GM18505 (cell line): ENCODE measurements at regions not wholly inside any gene's neighbourhood (a gene's known extent, or its start where the extent isn't known, plus 50 kb on each side); places are given as distances from the start of the nearest gene placed in this dataset.

Experiments used
- ATAC-seq: cut with Tn5 transposase; IDR thresholded peaks from one replicate; pipeline ENCODE4 v1.9.1; 2021; ENCODE audit not compliant: unreplicated experiment
- POLR2A ChIP-seq: IDR thresholded peaks from 4 replicates; pipeline ENCODE4 v1.6.1; 2011; ENCODE audit warnings: borderline replicate concordance; ENCODE audit not compliant: insufficient read depth, insufficient read length; ENCODE audit errors: extremely low read depth

DNA sequence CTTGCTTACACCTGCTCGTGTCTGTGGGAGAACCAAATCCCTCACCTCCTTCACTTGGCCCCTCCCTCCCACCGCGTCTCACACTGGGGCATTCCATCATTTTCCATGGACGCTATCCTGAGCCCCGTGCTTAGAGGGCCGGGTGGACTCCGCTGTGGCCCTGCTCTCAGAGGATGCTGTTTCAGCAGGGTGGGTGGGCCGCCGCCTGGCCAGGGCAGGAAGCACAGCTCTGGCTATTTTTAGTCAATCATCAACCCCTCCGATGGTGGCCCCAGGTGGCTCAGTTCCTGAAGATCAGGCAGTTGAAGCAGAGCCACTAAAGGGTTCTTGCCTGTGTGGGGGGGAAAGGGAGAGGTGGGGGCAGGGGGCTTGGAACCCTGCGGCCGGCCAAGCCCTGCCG, 230.3 kb downstream of the ENGASE start:
- no peak for ATAC-seq
- no peak for TF ChIP-seq POLR2A

DNA sequence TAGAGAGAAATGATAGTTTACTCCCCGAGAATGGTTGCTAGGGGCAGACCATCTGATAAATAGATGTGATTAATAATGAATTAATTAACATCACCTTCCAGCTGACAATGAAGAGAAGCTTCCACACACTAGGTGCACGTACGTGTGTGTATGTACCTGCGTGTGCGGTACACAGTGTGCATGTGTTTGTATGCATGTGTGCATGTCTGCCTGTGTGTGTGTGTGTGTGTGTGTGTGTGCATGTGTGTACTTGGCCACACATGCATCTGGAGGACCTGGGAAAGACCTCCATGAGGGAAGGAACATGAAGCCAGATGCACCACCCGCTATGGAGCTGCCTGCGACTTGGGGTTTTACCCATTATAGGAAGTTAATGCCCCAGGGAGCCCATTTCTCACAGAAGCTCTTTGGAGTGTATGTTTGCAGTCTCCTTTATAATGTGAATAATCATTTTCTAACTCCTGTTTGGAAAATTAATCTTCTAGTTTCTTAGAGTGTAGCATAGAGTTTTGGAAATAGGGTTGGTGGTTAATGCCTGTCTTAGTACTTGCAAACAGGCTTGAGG, 229.1 kb downstream of the ENGASE start:
- no peak for ATAC-seq
- no peak for TF ChIP-seq POLR2A

DNA sequence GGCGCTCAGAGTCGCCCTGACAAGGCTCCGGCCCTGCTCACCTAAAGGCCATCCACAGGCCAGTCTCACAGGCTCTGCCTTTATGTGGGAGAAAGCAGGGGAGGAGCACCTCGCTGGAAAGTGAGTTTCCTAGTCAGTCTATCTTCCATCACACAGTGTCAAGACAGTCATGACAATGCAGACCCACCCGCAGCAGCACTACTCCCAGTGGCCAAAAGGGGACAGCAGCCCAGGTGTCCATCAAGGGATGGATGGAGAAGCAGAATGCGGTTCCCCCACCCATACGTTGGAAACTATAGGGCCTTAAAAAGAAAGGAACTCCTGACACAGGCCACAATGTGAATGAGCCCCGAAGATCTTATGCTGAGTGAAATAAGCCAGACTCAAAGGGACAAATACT, 226.8 kb downstream of the ENGASE start:
- no peak for ATAC-seq
- no peak for TF ChIP-seq POLR2A

DNA sequence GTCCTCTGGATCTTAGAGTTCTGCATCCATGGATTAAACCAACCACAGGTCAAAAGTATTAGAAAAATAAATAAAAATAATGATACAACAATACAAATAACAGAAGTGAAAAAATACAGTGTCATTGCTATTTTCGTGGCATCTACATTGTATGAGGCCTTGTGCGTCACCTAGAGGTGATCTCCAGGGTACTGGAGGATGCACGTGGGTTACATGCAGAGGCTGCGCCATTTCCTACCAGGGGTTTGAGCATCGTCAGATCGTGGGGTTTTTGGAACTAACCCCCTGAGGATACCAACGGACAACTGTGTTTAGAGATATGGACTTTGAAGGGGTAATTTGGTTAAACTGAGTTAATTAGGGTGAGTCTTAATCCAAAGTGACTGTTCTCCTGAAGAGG, 224.7 kb downstream of the ENGASE start:
- TF ChIP-seq POLR2A = no peak
- ATAC-seq = no peak

DNA sequence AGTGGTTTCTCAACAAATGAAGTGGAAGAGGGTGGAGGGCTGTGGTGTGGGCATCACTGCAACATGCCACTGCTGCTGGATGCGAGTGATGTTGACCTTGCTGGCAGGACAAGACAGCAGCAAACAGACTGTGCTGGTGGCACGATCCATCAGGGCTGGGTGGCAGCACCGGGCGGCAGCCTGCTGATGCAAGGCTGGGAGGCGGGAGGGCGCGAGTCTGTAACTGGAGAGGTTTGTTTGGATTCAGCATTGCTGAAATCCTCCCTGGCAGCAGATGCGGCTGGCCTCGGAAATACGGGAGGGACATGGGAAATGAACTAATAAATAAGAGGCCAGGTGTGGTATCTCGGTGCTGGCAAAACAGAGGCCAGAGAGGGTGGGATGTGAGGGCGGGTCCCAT, 224.2 kb downstream of the ENGASE start:
- ATAC-seq = no peak
- TF ChIP-seq POLR2A = no peak

DNA sequence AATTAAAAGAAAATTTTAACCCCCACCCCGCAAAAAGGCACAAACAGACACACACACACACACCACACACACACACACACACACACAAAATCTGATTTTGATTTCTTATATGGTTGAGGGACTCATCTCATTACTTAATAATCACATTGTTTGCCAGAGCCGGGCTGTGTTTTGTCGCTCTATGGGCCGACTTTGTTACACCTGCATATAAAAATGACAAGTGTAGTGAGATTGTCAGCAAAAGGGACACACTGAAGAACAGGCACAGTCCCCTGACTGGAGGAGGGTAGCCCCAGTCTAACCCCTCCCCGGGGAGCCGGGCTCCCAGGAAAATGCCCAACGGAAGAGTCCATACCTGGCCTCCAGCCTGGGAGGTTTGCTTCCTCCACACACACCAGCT, 221.6 kb downstream of the ENGASE start:
- TF ChIP-seq POLR2A = no peak
- ATAC-seq = no peak

DNA sequence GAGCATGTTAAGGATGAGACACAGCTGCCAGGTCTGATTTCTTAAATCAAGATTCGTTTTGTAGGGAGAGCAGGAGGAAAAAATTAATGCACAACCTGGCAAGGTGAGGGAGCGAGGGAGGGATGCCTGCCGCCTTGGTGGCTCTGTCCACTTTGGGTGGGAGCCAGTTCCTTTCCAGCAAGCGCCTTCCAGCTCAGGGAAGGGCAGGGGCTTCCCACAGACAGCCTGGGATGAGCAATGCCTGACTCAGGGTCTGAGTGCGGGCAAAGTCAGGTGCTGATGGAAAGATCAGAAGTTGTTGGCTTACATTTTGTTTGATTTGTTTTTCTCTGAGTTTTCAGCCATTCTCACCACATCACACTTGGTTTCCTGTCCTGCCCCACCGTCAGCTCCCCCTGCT, 220.7 kb downstream of the ENGASE start:
- ATAC-seq = no peak
- TF ChIP-seq POLR2A = no peak

DNA sequence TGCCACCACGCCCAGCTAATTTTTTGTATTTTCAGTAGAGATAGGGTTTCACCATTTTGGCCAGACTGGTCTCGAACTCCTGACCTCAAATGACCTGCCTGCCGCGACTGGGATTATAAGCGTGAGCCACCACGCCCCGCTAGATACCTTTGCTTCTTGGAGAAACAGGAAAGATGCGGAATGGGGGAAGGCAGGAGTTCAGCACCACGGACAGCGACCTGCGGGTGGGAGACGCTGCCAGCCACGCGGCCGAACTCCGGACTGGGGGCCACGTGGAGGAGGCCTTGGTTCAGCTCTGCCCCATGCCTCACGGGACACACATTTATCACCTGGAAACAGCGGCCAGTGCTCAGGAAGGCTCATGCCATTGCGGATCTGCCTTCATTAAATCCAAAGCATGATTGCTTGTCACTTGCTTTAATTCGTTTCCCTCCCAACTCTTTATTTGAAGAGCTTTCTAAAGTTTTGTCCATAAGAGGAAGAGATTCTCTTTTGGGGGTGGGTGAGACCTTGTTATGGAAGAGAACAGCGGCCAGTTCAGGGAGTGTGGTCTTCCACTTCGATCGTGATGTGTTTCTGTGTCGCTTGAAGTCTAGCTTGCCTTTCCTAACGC, 219.9 kb downstream of the ENGASE start:
- no peak for ATAC-seq

DNA sequence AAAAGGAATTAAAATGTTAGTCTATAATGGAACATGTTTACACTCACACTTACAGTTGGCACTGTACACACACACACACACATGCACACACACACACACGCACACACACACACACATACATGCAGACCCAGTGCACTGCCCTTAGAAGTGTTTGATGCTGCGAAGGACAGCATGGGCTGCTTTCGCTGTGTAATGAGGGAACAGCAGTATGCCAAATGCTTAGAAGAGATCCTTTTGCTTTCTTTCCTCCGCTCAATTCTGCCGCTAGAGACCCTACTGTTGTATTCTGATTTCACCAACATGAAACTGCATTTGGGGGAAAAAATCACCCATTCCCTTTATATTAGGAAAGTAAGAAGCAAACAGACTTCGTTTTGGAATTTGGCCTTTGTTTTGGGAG, 217.9 kb downstream of the ENGASE start:
- ATAC-seq = no peak
- no peak for TF ChIP-seq POLR2A

More for the DNA sequence above, 219.9 kb downstream of the ENGASE start:
- no peak for TF ChIP-seq POLR2A

DNA sequence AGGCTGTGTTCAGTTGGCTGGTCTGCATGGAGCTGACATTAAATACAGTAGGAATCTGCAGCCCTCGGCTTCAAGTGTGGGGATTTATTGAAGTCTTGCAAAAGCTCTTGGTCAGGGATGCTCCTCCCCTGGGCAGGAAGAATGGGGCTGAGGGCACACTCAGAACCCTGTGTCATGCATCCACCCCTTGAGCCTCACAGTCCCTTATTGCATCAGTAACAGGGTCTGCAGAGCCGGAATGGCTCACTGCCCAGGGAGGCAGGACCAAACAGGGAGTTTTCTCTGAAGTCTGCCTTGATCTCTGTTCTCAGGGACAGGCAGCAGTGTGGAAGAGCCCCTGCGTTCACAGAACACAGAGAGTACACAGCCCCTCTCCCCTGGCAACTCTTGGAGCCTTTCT, 216.8 kb downstream of the ENGASE start:
- TF ChIP-seq POLR2A = no peak
- ATAC-seq = no peak

DNA sequence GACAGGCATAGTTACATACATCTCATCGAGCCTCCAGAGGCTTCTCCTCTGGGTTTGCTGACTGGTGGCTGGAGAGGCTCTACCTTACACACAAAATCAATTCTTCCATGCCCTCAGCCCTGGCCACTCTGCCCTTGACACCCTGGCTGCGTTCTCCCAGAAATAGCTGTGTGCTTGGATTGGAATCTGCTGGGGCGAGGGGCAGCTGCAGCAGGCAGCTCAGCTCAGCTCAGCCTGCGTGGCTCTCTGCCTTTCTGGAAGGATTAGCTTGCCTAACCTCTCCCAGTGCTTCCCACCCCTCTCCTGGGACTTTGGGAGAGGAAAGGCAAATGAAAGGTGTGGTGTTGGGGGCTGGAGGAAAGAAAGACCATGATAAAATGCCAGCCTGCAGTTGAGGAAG, 216.1 kb downstream of the ENGASE start:
- ATAC-seq = no peak
- TF ChIP-seq POLR2A = no peak

DNA sequence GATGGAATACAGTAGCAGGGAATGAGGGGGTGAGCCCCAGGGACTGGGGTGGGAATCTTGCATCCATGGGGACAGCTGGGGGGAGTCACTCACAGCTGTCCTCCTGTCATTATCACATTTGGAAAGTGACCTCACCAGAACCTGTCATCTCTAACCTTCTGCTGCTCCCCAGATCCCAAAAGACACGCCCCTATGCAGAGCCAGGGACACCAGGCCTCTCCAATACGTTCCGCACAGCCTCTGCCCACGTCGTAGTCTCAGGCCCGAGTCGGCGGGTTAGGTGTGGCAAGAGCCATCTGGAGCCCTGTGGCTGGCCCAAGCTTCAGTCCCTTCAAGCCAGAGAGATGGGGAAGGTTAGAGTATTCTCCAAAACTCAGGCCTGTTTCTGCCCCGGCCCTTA, 214.3 kb downstream of the ENGASE start:
- no peak for TF ChIP-seq POLR2A
- no peak for ATAC-seq

DNA sequence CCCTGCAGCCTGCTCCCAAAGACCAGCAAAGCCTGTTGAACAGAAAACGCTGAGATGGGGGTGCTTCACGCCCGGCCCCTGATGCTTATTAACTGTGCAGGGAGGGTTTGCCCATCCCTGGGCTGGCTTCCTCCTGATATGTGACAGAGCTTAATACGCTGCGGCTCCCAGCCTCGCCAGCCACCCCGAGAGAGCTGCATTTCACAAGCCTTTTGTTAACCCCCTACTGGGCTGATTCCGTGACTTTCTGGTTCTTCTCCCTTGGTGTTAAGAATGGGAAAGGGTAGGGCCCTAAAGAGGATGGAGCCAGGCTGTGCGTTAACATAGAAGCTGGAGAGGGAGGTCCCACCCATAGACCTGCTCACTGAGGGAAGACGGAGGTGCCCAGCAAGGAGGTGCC, 211.8 kb downstream of the ENGASE start:
- ATAC-seq = no peak
- TF ChIP-seq POLR2A = no peak

DNA sequence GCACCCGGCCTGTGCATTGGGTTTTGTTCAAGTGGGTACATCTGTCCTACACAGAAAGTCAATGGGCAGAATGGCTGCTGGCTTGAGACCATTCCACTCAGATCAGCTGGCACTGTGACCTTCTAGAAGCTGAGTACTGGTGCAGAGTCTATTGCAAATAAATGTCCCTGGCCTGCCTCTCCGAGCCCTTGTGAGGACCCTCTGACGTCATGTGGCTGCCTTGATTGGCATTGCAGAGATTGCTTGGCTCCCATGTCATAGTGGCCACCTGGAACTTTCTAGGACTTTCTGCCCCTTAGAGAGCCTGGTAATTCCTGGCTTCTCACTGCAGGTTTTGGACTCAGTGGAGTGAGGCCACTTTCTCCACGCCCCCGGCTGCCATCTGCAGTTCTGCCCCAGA, 211.3 kb downstream of the ENGASE start:
- ATAC-seq = no peak
- TF ChIP-seq POLR2A = no peak

DNA sequence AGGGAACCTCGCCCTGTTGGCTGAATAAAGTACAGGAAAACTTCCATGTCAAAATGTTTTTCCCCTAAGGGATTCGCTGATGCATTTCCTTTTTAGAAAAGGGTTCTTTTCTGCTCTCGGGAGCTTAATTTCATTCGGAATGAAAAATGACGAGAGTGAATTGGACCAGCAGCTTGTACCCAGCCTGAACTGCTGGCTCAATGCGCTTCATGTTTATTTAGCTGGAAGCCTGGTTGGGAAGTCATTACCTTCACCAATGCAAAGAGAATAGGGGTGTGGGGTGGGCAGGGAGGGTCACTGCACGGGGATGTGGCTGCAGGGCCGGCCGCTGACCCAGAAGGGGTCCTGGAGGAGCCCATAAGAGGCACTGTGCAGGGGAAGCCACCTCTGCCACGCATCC, 207.7 kb downstream of the ENGASE start:
- no peak for TF ChIP-seq POLR2A
- no peak for ATAC-seq
